SH-SY5Y (cell line): ENCODE measurements at regions not wholly inside any gene's neighbourhood (a gene's known extent, or its start where the extent isn't known, plus 50 kb on each side); places are given as distances from the start of the nearest gene placed in this dataset.

Source experiments
- GATA2 ChIP-seq: IDR thresholded peaks from 2 replicates; pipeline ENCODE4 v1.6.1; 2011; ENCODE audit warnings: mild to moderate bottlenecking, low read depth, low read length
- GATA3 ChIP-seq: IDR thresholded peaks from 2 replicates; pipeline ENCODE4 v1.6.1; 2011; ENCODE audit warnings: low read depth, mild to moderate bottlenecking, low read length, moderate library complexity

DNA sequence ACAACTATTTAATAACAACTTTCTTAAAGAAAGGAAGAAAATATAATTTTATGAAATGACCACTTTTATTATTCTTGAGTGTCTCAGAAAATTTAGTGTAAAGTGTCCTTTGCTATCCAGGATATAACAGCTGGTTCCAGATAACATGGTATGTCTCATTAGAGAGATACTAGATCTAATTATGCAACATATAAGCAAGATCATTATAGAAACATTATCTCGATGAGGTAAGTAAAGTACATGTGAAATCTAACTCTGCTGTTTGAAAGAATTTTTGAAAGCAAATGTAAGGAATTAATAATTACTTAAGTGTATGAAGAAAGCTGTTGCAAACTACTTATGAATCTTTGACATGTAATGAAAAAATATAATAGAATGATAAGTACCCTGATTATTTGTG lies 887.4 kb upstream of the CXADR start:
- no peak for TF ChIP-seq GATA2
- TF ChIP-seq GATA3 = no peak
